ENCODE measurements at regions not wholly inside any gene's neighbourhood (a gene's known extent, or its start where the extent isn't known, plus 50 kb on each side); places are given as distances from the start of the nearest gene placed in this dataset.
"Not testable (repeated sequence)": the region's sequence is repeated elsewhere in the genome, so short reads cannot be mapped to it uniquely, and the experiment has no call there.

- no peak for DNase-seq (ENCODE audit: low spot score)
These were observed 166.1 kb upstream of the RAB6C start for GRCh38 chr2:129813404-129813803.

- DNase-seq (ENCODE audit: low spot score), result no peak
These were observed 162.5 kb upstream of the RAB6C start for GRCh38 chr2:129816813-129817574.

- no peak for DNase-seq (ENCODE audit: low spot score)
These were observed 159.6 kb upstream of the RAB6C start for GRCh38 chr2:129819855-129820254.

GRCh38 chr2:129820908-129821307, 158.6 kb upstream of the RAB6C start:
- DNase-seq (ENCODE audit: low spot score), result no peak

GRCh38 chr2:129821445-129821844, 158.0 kb upstream of the RAB6C start:
- DNase-seq (ENCODE audit: low spot score), result no peak

- no peak for DNase-seq (ENCODE audit: low spot score)
These were observed 156.4 kb upstream of the RAB6C start for GRCh38 chr2:129823044-129823443.

- no peak for DNase-seq (ENCODE audit: low spot score)
These were observed 152.0 kb upstream of the RAB6C start for GRCh38 chr2:129827311-129828090.

GRCh38 chr2:129828792-129829191, 150.7 kb upstream of the RAB6C start:
- DNase-seq (ENCODE audit: low spot score), result peak; percentile 45

GRCh38 chr2:129829588-129829987, 149.9 kb upstream of the RAB6C start:
- no peak for DNase-seq (ENCODE audit: low spot score)

GRCh38 chr2:129831018-129831417, 148.4 kb upstream of the RAB6C start:
- no peak for DNase-seq (ENCODE audit: low spot score)

- DNase-seq (ENCODE audit: low spot score), result not testable (repeated sequence)
These were observed 146.0 kb upstream of the RAB6C start for GRCh38 chr2:129833465-129833864.

GRCh38 chr2:129847043-129847442, 132.4 kb upstream of the RAB6C start:
- DNase-seq (ENCODE audit: low spot score), result no peak

- DNase-seq (ENCODE audit: low spot score), result peak; percentile 55
These were observed 129.8 kb upstream of the RAB6C start for GRCh38 chr2:129849559-129850160.

GRCh38 chr2:129857200-129857599, 122.3 kb upstream of the RAB6C start:
- DNase-seq (ENCODE audit: low spot score), result no peak

- DNase-seq (ENCODE audit: low spot score), result no peak
These were observed 120.3 kb upstream of the RAB6C start for GRCh38 chr2:129859175-129859574.

GRCh38 chr2:129860088-129860487, 119.4 kb upstream of the RAB6C start:
- no peak for DNase-seq (ENCODE audit: low spot score)

GRCh38 chr2:129861666-129862288, 117.7 kb upstream of the RAB6C start:
- no peak for DNase-seq (ENCODE audit: low spot score)

- no peak for DNase-seq (ENCODE audit: low spot score)
These were observed 116.8 kb upstream of the RAB6C start for GRCh38 chr2:129862668-129863067.

- DNase-seq (ENCODE audit: low spot score), result no peak
These were observed 116.1 kb upstream of the RAB6C start for GRCh38 chr2:129863350-129863749.

- no peak for DNase-seq (ENCODE audit: low spot score)
These were observed 114.7 kb upstream of the RAB6C start for GRCh38 chr2:129864719-129865118.

- no peak for DNase-seq (ENCODE audit: low spot score)
These were observed 113.5 kb upstream of the RAB6C start for GRCh38 chr2:129865976-129866375.

GRCh38 chr2:129866391-129866790, 113.1 kb upstream of the RAB6C start:
- DNase-seq (ENCODE audit: low spot score), result no peak

GRCh38 chr2:129868151-129868550, 111.3 kb upstream of the RAB6C start:
- no peak for DNase-seq (ENCODE audit: low spot score)
